ENCODE measurements at regions not wholly inside any gene's neighbourhood (a gene's known extent, or its start where the extent isn't known, plus 50 kb on each side); places are given as distances from the start of the nearest gene placed in this dataset.

DNA sequence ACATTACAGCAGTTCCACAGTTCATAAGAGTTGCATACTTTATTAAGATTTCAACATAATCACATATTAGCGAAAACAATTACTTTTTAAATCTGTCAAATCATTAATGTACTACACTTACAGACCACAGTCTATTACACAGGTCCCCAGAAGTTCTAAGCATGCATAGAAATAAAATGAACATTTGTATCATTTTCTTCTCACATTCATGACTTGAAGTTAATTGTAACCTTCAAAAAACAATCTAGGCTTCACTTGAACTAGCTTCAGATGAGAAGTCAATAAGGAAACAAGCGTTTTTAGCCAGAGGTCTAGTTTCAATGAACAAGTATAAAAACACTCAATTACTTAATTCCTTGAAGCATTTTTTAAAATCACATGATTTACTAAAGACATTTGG lies 238.3 kb downstream of the HACE1 start (continued):
- TF ChIP-seq SMC3 (IDR thresholded peaks at IDR 0.05; ENCODE audit: low read depth, low read length) = no peak

- Histone ChIP-seq H4K20me1 (ENCODE audit: insufficient read depth) (no peaks in the 10 kb centered on the region), H3K27ac (ENCODE audit: low read depth in 2 of 2, low read length in 1 of 2) (no peak overlapping the region), H3K9me3 (no peaks in the 10 kb centered on the region), H3K9ac (no peak overlapping the region), H2AFZ (ENCODE audit: low read depth) (no peak overlapping the region), H3K36me3 (replicated peaks in 1 of 2; ENCODE audit: control insufficient read depth in 1 of 2, insufficient read depth in 2 of 2, low read length in 1 of 2) (no peaks in the 10 kb centered on the region), H3F3A (replicated peaks; ENCODE audit: insufficient read depth) (no peaks in the 10 kb centered on the region), H3K79me2 (ENCODE audit: insufficient read depth) (no peaks in the 10 kb centered on the region), H3K4me2 (no peak overlapping the region), H3K9me2 (0 out of 2 replicates have a peak, but pooled peaks cover 4% of the 10 kb centered on the region), H3K4me1 (ENCODE audit: control insufficient read depth in 1 of 2, insufficient read depth in 2 of 2, low read depth in 1 of 2, low read length in 1 of 2) (peaks cover 0 to 2% of the 10 kb centered on the region in 2 experiments; a peak in 1 of 4 replicates), H3K27me3 (ENCODE audit: insufficient read depth) (no peaks in the 10 kb centered on the region), H3K4me3 (ENCODE audit: low read depth in 2 of 2, low read length in 1 of 2) (no peak overlapping the region)
- TF ChIP-seq, protein P1, sequence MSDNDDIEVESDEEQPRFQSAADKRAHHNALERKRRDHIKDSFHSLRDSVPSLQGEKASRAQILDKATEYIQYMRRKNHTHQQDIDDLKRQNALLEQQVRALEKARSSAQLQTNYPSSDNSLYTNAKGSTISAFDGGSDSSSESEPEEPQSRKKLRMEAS (IDR thresholded peaks at IDR 0.05; ENCODE audit: low read depth) = no peak
- TF ChIP-seq PBX3 (IDR thresholded peaks at IDR 0.05) (no peak), TAF1 (IDR thresholded peaks at IDR 0.05; ENCODE audit: borderline replicate concordance, low read depth, low read length) (no peak), NRF1 (IDR thresholded peaks at IDR 0.05; ENCODE audit: low read depth, low read length) (no peak), SMC3 (IDR thresholded peaks at IDR 0.05; ENCODE audit: low read depth, low read length) (no peak), SIN3A (IDR thresholded peaks at IDR 0.05; ENCODE audit: borderline replicate concordance, low read depth, low read length) (no peak), MXI1 (IDR thresholded peaks at IDR 0.05; ENCODE audit: low read depth, low read length) (no peak), RAD21 (IDR thresholded peaks at IDR 0.05; ENCODE audit: low read length) (no peak), RXRA (IDR thresholded peaks at IDR 0.05; ENCODE audit: borderline replicate concordance, low read depth) (no peak), RCOR1 (IDR thresholded peaks at IDR 0.05; ENCODE audit: low read length) (no peak)
- TF ChIP-seq, protein P2, sequence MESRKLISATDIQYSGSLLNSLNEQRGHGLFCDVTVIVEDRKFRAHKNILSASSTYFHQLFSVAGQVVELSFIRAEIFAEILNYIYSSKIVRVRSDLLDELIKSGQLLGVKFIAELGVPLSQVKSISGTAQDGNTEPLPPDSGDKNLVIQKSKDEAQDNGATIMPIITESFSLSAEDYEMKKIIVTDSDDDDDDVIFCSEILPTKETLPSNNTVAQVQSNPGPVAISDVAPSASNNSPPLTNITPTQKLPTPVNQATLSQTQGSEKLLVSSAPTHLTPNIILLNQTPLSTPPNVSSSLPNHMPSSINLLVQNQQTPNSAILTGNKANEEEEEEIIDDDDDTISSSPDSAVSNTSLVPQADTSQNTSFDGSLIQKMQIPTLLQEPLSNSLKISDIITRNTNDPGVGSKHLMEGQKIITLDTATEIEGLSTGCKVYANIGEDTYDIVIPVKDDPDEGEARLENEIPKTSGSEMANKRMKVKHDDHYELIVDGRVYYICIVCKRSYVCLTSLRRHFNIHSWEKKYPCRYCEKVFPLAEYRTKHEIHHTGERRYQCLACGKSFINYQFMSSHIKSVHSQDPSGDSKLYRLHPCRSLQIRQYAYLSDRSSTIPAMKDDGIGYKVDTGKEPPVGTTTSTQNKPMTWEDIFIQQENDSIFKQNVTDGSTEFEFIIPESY (IDR thresholded peaks at IDR 0.05; ENCODE audit: borderline replicate concordance, low read depth) = no peak
- TF ChIP-seq, protein P3, sequence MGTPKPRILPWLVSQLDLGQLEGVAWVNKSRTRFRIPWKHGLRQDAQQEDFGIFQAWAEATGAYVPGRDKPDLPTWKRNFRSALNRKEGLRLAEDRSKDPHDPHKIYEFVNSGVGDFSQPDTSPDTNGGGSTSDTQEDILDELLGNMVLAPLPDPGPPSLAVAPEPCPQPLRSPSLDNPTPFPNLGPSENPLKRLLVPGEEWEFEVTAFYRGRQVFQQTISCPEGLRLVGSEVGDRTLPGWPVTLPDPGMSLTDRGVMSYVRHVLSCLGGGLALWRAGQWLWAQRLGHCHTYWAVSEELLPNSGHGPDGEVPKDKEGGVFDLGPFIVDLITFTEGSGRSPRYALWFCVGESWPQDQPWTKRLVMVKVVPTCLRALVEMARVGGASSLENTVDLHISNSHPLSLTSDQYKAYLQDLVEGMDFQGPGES (IDR thresholded peaks at IDR 0.05; ENCODE audit: low read depth, low read length) = no peak
- WGBS (ENCODE audit: low lambda C conversion rate) = 72% methylated on average over 4 of the region's 4 CpGs
- POLR2A ChIA-PET = no interaction called here
- no peak for DNase-seq
- CTCF ChIA-PET = no interaction called here
Measured at GRCh38 chr6:104617591-104617990, 242.1 kb downstream of the HACE1 start.
